ENCODE measurements at regions not wholly inside any gene's neighbourhood (a gene's known extent, or its start where the extent isn't known, plus 50 kb on each side); places are given as distances from the start of the nearest gene placed in this dataset.

DNA sequence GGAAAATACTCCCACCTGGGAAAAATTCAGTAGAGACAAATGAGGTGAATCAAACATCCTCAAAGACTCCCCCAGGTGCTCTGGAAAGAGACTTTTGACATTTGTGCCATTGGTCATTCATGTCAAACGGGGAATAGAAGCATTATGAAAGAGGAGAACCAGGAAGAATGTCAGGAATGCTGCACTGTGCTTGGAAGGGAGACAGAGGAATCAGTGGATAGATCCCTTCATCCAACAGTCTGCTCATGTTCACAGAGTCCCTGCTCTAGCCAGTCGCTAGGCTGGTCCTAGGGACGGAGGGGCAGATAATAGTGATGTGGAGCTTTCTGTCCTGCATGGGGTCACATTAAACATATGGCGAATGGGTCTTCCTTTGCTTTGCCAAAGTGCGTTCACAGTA lies 384.4 kb downstream of the FGF9 start:
- Histone ChIP-seq H3K4me3 (ENCODE audit: low read depth in 1 of 2, low read length in 2 of 2) (no peak overlapping the region), H3K4me1 (ENCODE audit: control insufficient read depth in 1 of 2, insufficient read depth in 2 of 2, low read length in 2 of 2) (peaks cover 0 to 4% of the 10 kb centered on the region in 2 donors), H3K36me3 (ENCODE audit: control insufficient read depth in 1 of 2, insufficient read depth in 2 of 2, low read length in 2 of 2) (no peaks in the 10 kb centered on the region), H3K27ac (ENCODE audit: low read depth, low read length) (no peak overlapping the region), H3K9ac (ENCODE audit: low read depth in 1 of 2, low read length in 2 of 2) (no peak overlapping the region), H3K27me3 (ENCODE audit: control insufficient read depth in 1 of 2, insufficient read depth in 2 of 2, low read length in 2 of 2) (no peaks in the 10 kb centered on the region), H3K9me3 (ENCODE audit: control insufficient read depth in 1 of 2, low read length in 2 of 2) (no peaks in the 10 kb centered on the region)

GRCh38 chr13:22060187-22060586 lies 389.3 kb downstream of the FGF9 start:
- H3K4me1 ChIP-seq (ENCODE audit: control insufficient read depth in 1 of 2, insufficient read depth in 2 of 2, low read length in 2 of 2) = peaks cover 0 to 6% of the 10 kb centered on the region in 2 donors
- no peak overlapping the region for H3K27ac ChIP-seq (ENCODE audit: low read depth, low read length)
- no peak overlapping the region for H3K4me3 ChIP-seq (ENCODE audit: low read depth in 1 of 2, low read length in 2 of 2)
- no peak overlapping the region for H3K9ac ChIP-seq (ENCODE audit: low read depth in 1 of 2, low read length in 2 of 2)
- no peaks in the 10 kb centered on the region for H3K27me3 ChIP-seq (ENCODE audit: control insufficient read depth in 1 of 2, insufficient read depth in 2 of 2, low read length in 2 of 2)
- no peaks in the 10 kb centered on the region for H3K9me3 ChIP-seq (ENCODE audit: control insufficient read depth in 1 of 2, low read length in 2 of 2)
- no peaks in the 10 kb centered on the region for H3K36me3 ChIP-seq (ENCODE audit: control insufficient read depth in 1 of 2, insufficient read depth in 2 of 2, low read length in 2 of 2)

DNA sequence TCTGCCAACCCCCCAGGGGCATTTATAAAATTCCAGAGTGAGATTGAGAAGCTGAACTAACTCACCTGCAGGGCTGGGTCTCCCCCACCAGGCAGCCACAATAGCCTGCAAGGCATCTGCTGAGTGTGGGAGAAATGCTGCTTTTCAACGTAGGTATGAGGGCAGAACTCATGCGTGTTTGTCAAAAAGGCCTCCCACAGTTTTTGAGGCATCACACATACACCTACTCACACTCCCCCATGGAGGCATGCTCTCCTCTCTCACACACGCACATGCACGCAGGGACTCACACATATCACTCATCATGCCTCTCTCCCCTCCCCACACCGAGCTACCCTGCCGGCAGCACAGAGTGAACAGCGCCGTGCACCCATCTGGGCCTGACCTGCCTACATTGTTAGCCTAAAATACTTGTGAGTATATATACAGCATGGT lies 390.5 kb downstream of the FGF9 start:
- peaks cover 0 to 6% of the 10 kb centered on the region in 2 donors for H3K4me1 ChIP-seq (ENCODE audit: control insufficient read depth in 1 of 2, insufficient read depth in 2 of 2, low read length in 2 of 2)
- no peaks in the 10 kb centered on the region for H3K9me3 ChIP-seq (ENCODE audit: control insufficient read depth in 1 of 2, low read length in 2 of 2)
- no peak overlapping the region for H3K4me3 ChIP-seq (ENCODE audit: low read depth in 1 of 2, low read length in 2 of 2)
- no peak overlapping the region for H3K27ac ChIP-seq (ENCODE audit: low read depth, low read length)
- no peaks in the 10 kb centered on the region for H3K27me3 ChIP-seq (ENCODE audit: control insufficient read depth in 1 of 2, insufficient read depth in 2 of 2, low read length in 2 of 2)
- H3K9ac ChIP-seq (ENCODE audit: low read depth in 1 of 2, low read length in 2 of 2) = no peak overlapping the region
- H3K36me3 ChIP-seq (ENCODE audit: control insufficient read depth in 1 of 2, insufficient read depth in 2 of 2, low read length in 2 of 2) = no peaks in the 10 kb centered on the region

DNA sequence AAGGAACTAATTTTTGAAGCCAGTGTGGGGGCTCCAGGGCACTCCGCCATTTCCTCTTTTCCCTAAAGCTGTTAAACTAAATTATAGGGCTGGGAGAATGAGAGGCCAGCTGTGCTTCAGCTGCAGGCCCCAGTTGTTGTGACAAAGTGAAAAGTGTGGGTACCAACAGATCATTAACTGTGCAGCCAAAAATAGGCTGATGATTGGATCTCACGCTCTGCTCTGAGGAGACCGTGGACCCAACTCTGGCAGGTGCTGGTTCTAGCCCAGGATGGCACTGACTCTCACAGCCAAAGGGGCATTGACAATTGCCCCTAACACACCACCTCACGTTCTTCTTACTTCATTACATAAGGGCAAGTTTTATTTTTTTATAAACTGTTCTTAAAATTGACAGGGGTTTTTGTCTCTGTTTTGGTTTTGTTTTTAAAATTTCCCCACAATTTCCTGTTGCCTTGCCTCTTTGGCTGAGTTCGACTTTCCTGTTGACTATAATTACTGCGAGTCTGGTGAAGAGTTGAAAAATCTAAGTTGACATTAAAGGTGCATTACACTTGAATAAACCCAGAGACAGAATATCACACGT lies 391.0 kb downstream of the FGF9 start:
- Histone ChIP-seq H3K27ac (ENCODE audit: low read depth, low read length) (no peak overlapping the region), H3K36me3 (ENCODE audit: control insufficient read depth in 1 of 2, insufficient read depth in 2 of 2, low read length in 2 of 2) (no peaks in the 10 kb centered on the region), H3K27me3 (ENCODE audit: control insufficient read depth in 1 of 2, insufficient read depth in 2 of 2, low read length in 2 of 2) (no peaks in the 10 kb centered on the region), H3K4me3 (ENCODE audit: low read depth in 1 of 2, low read length in 2 of 2) (no peak overlapping the region), H3K9me3 (ENCODE audit: control insufficient read depth in 1 of 2, low read length in 2 of 2) (no peaks in the 10 kb centered on the region), H3K4me1 (ENCODE audit: control insufficient read depth in 1 of 2, insufficient read depth in 2 of 2, low read length in 2 of 2) (peaks cover 0 to 6% of the 10 kb centered on the region in 2 donors), H3K9ac (ENCODE audit: low read depth in 1 of 2, low read length in 2 of 2) (no peak overlapping the region)

GRCh38 chr13:22062478-22063205 lies 391.8 kb downstream of the FGF9 start:
- Histone ChIP-seq H3K9me3 (ENCODE audit: control insufficient read depth in 1 of 2, low read length in 2 of 2) (no peaks in the 10 kb centered on the region), H3K4me1 (ENCODE audit: control insufficient read depth in 1 of 2, insufficient read depth in 2 of 2, low read length in 2 of 2) (peaks cover 0 to 6% of the 10 kb centered on the region in 2 donors), H3K36me3 (ENCODE audit: control insufficient read depth in 1 of 2, insufficient read depth in 2 of 2, low read length in 2 of 2) (no peaks in the 10 kb centered on the region), H3K27ac (ENCODE audit: low read depth, low read length) (no peak overlapping the region), H3K4me3 (ENCODE audit: low read depth in 1 of 2, low read length in 2 of 2) (no peak overlapping the region), H3K9ac (ENCODE audit: low read depth in 1 of 2, low read length in 2 of 2) (no peak overlapping the region), H3K27me3 (ENCODE audit: control insufficient read depth in 1 of 2, insufficient read depth in 2 of 2, low read length in 2 of 2) (no peaks in the 10 kb centered on the region)

DNA sequence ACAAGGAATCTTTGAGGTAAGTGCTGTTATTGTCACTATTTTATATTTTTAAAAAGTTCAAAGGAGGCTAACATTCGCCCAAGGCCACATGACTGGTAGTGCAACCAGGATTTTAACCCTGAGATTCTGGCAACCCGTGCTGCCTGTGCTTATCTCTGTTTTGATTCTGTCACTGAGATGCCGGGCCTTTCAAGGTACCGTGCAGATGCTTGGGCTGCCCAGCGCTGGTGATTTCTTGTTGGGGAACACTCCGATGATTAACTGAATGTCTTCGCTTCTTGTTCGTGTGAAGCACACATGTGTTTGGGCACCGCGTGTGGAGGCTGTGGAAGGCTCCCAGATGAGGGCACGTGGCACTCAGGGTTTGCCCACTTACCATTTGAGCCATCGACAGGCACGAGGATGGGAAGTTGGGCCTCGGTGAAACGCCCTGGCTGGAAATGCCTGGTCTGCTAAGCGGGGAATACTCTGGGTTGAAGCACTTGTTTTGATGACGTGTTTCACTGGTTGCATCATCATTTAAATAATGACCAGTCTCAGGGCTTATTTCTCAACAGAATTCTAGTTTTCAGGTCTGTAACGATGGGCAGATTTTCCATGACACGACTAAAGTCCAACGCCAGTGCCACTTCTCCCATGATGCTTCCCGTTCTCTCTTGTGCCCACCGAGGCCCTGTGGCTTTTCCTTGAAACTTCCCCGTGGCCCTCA lies 392.7 kb downstream of the FGF9 start:
- Histone ChIP-seq H3K4me3 (ENCODE audit: low read depth in 1 of 2, low read length in 2 of 2) (no peak overlapping the region), H3K4me1 (ENCODE audit: control insufficient read depth in 1 of 2, insufficient read depth in 2 of 2, low read length in 2 of 2) (peaks cover 0 to 6% of the 10 kb centered on the region in 2 donors), H3K27me3 (ENCODE audit: control insufficient read depth in 1 of 2, insufficient read depth in 2 of 2, low read length in 2 of 2) (no peaks in the 10 kb centered on the region), H3K9me3 (ENCODE audit: control insufficient read depth in 1 of 2, low read length in 2 of 2) (no peaks in the 10 kb centered on the region), H3K27ac (ENCODE audit: low read depth, low read length) (no peak overlapping the region), H3K36me3 (ENCODE audit: control insufficient read depth in 1 of 2, insufficient read depth in 2 of 2, low read length in 2 of 2) (no peaks in the 10 kb centered on the region), H3K9ac (ENCODE audit: low read depth in 1 of 2, low read length in 2 of 2) (no peak overlapping the region)

DNA sequence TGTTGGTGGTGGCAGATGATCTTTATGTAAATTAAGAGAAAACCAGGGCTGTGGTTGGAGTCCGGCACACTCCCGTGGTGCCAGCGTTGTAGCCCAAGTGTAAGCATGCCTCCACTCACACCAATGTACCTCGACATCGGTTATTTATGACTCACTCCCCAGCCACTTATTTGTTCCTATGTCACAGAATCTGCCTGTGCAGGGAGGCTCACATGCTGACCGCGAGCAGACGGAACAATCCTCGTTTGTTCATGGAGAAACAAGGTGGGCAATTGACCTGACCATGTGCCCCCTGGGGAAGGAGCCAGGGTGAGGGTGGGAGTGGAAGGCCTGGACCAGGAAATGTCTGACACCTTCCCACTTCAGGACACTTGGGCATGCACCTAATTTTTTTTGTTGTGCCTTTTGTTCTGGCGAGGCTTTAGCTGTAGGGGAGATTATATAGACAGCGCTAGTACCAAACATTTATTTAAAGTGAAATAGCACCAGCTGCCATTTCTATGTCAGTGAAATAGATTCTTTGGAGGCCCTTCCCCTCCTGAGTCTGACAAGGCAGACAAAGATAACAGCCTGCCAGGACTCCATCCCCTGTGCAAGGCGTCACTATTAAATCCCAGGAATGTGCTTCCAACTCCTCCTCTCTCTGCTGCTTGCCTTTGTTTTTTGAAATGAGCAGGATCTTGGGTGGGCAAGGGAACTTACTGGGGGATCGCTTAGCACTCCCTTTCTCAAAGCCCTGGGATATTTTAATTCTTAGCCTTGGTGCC lies 394.2 kb downstream of the FGF9 start:
- Histone ChIP-seq H3K27me3 (ENCODE audit: control insufficient read depth in 1 of 2, insufficient read depth in 2 of 2, low read length in 2 of 2) (no peaks in the 10 kb centered on the region), H3K36me3 (ENCODE audit: control insufficient read depth in 1 of 2, insufficient read depth in 2 of 2, low read length in 2 of 2) (no peaks in the 10 kb centered on the region), H3K27ac (ENCODE audit: low read depth, low read length) (no peak overlapping the region), H3K4me3 (ENCODE audit: low read depth in 1 of 2, low read length in 2 of 2) (no peak overlapping the region), H3K9me3 (ENCODE audit: control insufficient read depth in 1 of 2, low read length in 2 of 2) (no peaks in the 10 kb centered on the region), H3K4me1 (ENCODE audit: control insufficient read depth in 1 of 2, insufficient read depth in 2 of 2, low read length in 2 of 2) (peaks cover 0 to 6% of the 10 kb centered on the region in 2 donors), H3K9ac (ENCODE audit: low read depth in 1 of 2, low read length in 2 of 2) (no peak overlapping the region)

DNA sequence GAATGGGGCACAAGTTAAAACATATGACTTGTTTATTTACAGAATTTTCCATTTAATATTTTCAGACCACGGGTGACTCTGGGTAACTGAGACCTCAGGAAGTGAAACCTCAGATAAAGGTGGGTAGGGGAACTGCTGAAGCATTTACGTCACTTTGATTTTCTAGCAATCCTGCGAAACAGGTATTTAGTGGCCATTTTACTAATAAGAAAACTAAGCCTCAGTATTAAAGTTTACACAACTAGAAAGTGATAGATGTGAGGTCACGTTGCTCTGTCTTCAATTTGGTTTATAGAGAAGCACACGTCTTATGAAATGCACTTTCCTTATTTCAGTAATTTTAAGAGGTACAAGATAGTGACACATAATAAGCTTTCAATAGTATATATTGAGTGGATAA lies 402.8 kb downstream of the FGF9 start:
- Histone ChIP-seq H3K27ac (ENCODE audit: low read depth, low read length) (no peak overlapping the region), H3K36me3 (ENCODE audit: control insufficient read depth in 1 of 2, insufficient read depth in 2 of 2, low read length in 2 of 2) (no peaks in the 10 kb centered on the region), H3K9me3 (ENCODE audit: control insufficient read depth in 1 of 2, low read length in 2 of 2) (no peaks in the 10 kb centered on the region), H3K27me3 (ENCODE audit: control insufficient read depth in 1 of 2, insufficient read depth in 2 of 2, low read length in 2 of 2) (no peaks in the 10 kb centered on the region), H3K4me1 (ENCODE audit: control insufficient read depth in 1 of 2, insufficient read depth in 2 of 2, low read length in 2 of 2) (no peaks in the 10 kb centered on the region), H3K4me3 (ENCODE audit: low read depth in 1 of 2, low read length in 2 of 2) (no peak overlapping the region), H3K9ac (ENCODE audit: low read depth in 1 of 2, low read length in 2 of 2) (no peak overlapping the region)

- Histone ChIP-seq H3K9ac (ENCODE audit: low read depth in 1 of 2, low read length in 2 of 2) (no peak overlapping the region), H3K4me1 (ENCODE audit: control insufficient read depth in 1 of 2, insufficient read depth in 2 of 2, low read length in 2 of 2) (no peaks in the 10 kb centered on the region), H3K36me3 (ENCODE audit: control insufficient read depth in 1 of 2, insufficient read depth in 2 of 2, low read length in 2 of 2) (no peaks in the 10 kb centered on the region), H3K9me3 (ENCODE audit: control insufficient read depth in 1 of 2, low read length in 2 of 2) (no peaks in the 10 kb centered on the region), H3K4me3 (ENCODE audit: low read depth in 1 of 2, low read length in 2 of 2) (no peak overlapping the region), H3K27me3 (ENCODE audit: control insufficient read depth in 1 of 2, insufficient read depth in 2 of 2, low read length in 2 of 2) (no peaks in the 10 kb centered on the region), H3K27ac (ENCODE audit: low read depth, low read length) (no peak overlapping the region)
Measured at GRCh38 chr13:22074403-22074802, 403.5 kb downstream of the FGF9 start.

DNA sequence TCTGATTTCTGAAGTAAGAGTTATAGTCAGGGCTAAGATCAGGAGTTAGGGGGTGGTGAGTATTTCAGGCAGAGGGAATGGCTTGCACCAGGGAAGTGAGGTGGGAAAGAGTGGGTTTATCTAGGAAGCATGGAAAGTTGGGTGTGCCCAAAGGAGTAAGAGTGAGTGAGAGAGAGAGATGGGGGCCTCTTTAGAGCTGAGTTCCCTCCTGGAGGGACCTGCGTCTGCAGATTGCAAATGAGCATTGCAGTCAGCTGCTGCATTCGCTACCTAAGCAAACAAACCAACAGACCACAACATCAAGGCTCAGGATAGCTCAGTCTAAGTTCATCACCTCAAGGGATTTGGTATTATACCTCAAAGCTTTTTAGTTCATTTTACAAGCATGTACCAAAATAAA lies 405.8 kb downstream of the FGF9 start:
- Histone ChIP-seq H3K27me3 (ENCODE audit: control insufficient read depth in 1 of 2, insufficient read depth in 2 of 2, low read length in 2 of 2) (no peaks in the 10 kb centered on the region), H3K36me3 (ENCODE audit: control insufficient read depth in 1 of 2, insufficient read depth in 2 of 2, low read length in 2 of 2) (no peaks in the 10 kb centered on the region), H3K4me3 (ENCODE audit: low read depth in 1 of 2, low read length in 2 of 2) (no peak overlapping the region), H3K9ac (ENCODE audit: low read depth in 1 of 2, low read length in 2 of 2) (no peak overlapping the region), H3K4me1 (ENCODE audit: control insufficient read depth in 1 of 2, insufficient read depth in 2 of 2, low read length in 2 of 2) (no peaks in the 10 kb centered on the region), H3K27ac (ENCODE audit: low read depth, low read length) (no peak overlapping the region), H3K9me3 (ENCODE audit: control insufficient read depth in 1 of 2, low read length in 2 of 2) (no peaks in the 10 kb centered on the region)

Data from duodenal mucosa (tissue), 2 donors.